ENCODE measurements at regions not wholly inside any gene's neighbourhood (a gene's known extent, or its start where the extent isn't known, plus 50 kb on each side); places are given as distances from the start of the nearest gene placed in this dataset.

DNA sequence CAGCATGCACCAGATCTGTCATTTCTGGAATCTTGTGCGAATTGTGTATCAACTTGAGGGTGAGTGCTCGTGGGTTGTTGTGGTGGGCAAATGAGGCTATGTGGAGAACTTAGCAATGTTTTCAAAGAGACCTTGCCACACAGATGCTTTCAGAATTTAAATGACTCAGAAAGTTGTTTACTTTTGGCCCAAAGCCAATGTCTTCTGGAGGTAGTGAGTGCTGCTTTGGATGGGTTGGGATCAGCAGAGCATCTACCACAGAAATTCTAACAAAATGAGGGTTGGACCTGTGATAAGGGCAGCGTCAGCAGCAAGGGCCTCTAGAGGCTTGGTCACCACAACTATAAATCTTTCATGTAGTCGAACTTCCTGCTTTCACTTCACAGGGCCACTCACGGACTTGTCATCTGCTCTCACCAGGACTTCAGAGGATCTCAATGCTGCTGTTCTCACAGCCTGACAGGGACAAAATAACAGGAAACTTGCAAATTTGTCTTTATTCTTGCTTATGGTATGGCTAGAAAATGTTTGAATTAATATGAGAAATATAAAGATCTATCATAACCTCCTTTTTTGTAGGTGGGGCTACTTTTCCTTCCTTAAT, 111.4 kb downstream of the DACT1 start:
- 87% methylated on average over 5 of the region's 5 CpGs; no CpG with 5 or more reads in 1 of the 2 experiments for WGBS, 2 experiments (ENCODE audit: extremely low coverage in 1 of 2, insufficient coverage in 1 of 2, insufficient read length in 1 of 2, insufficient replicate concordance in 2 of 2, low coverage in 1 of 2, low lambda C conversion rate in 2 of 2, missing lambda C conversion rate in 1 of 2)
- Histone ChIP-seq H2BK20ac (ENCODE audit: low read length) (no peak overlapping the region), H4K91ac (replicated peaks; ENCODE audit: insufficient read length, low read length) (no peak overlapping the region), H4K5ac (ENCODE audit: insufficient read length, low read depth, low read length) (no peak overlapping the region), H3K27me3 (replicated peaks in 1 of 4; ENCODE audit: control insufficient read depth in 3 of 4, extremely low read depth in 1 of 4, insufficient read depth in 3 of 4, low read length in 3 of 4) (no peaks in the 10 kb centered on the region), H3K4me3 (ENCODE audit: extremely low read depth in 1 of 4, insufficient read depth in 2 of 4, low read depth in 3 of 4, low read length in 4 of 4) (no peak overlapping the region), H4K20me1 (replicated peaks in 1 of 2; ENCODE audit: control insufficient read depth in 1 of 2, insufficient read depth in 2 of 2, low read length in 2 of 2) (no peaks in the 10 kb centered on the region), H2BK15ac (ENCODE audit: low read length) (no peak overlapping the region), H3K4me2 (ENCODE audit: insufficient read depth in 1 of 2, low read depth in 2 of 2, low read length in 2 of 2) (no peak overlapping the region), H3K23ac (ENCODE audit: insufficient read length) (no peak overlapping the region), H2BK120ac (replicated peaks; ENCODE audit: low read depth, low read length) (no peak overlapping the region), H2BK12ac (ENCODE audit: low read depth, low read length) (no peak overlapping the region), H2AFZ (ENCODE audit: low read length) (no peak overlapping the region), H3K18ac (ENCODE audit: extremely low read depth, low read length) (no peak overlapping the region), H3K14ac (ENCODE audit: insufficient read length) (no peak overlapping the region), H3K27ac (ENCODE audit: low read depth, low read length) (no peak overlapping the region), H3K9me3 (ENCODE audit: insufficient read depth in 2 of 2, low read depth in 1 of 2, low read length in 1 of 2) (no peaks in the 10 kb centered on the region), H3K36me3 (ENCODE audit: control insufficient read depth in 2 of 4, insufficient read depth in 4 of 4, low read length in 3 of 4) (no peaks in the 10 kb centered on the region), H3K4me1 (replicated peaks in 1 of 4; ENCODE audit: control insufficient read depth in 3 of 4, insufficient read depth in 4 of 4, low read length in 3 of 4) (peaks cover 0 to 2% (median 0%) of the 10 kb centered on the region in 4 experiments; a peak in 1 of 7 replicates), H4K8ac (ENCODE audit: extremely low read depth, insufficient read depth, low read length) (no peak overlapping the region), H3K79me2 (ENCODE audit: control insufficient read depth in 1 of 2, insufficient read depth in 2 of 2, low read length in 2 of 2) (no peaks in the 10 kb centered on the region), H3K23me2 (ENCODE audit: low read depth, low read length) (no peaks in the 10 kb centered on the region), H3K4ac (replicated peaks; ENCODE audit: insufficient read length, low read depth, low read length) (no peak overlapping the region), H2BK5ac (ENCODE audit: low read depth, low read length) (no peak overlapping the region), H3K9ac (replicated peaks in 1 of 4; ENCODE audit: extremely low read depth in 1 of 4, low read depth in 3 of 4, low read length in 3 of 4) (no peak overlapping the region), H3K79me1 (ENCODE audit: low read depth, low read length) (no peaks in the 10 kb centered on the region), H2AK5ac (ENCODE audit: low read depth, low read length) (no peak overlapping the region), H3K56ac (replicated peaks; ENCODE audit: insufficient read length, low read depth, low read length) (no peak overlapping the region)
- DNase-seq (ENCODE audit: low read depth in 1 of 2, low spot score in 2 of 2) (no peak), FAIRE-seq (no peak)
- CTCF ChIA-PET (ENCODE audit: partially characterized antibody) = no interaction called here
- POLR2A ChIA-PET (ENCODE audit: partially characterized antibody) = no interaction called here
- TF ChIP-seq POLR2A (IDR thresholded peaks at IDR 0.05; ENCODE audit: control extremely low read depth in 1 of 2, low read depth in 2 of 2, low read length in 2 of 2) = no peak
